Esophagus muscularis mucosa (tissue), 3 donors: ENCODE measurements at regions not wholly inside any gene's neighbourhood (a gene's known extent, or its start where the extent isn't known, plus 50 kb on each side); places are given as distances from the start of the nearest gene placed in this dataset.

Source experiments
- POLR2A ChIP-seq: fragments of 450-650 bp; IDR thresholded peaks from one replicate; pipeline ENCODE4 v1.6.1; 2017; ENCODE audit warnings: antibody characterized with exemption, moderate library complexity, mild to moderate bottlenecking, low read depth
- TF ChIP-seq, protein P1 (sequence below), 3 experiments: fragments of 200-600 bp in 2 of 3; fragments of 450-650 bp in 1 of 3; sonication (generic) in 2 of 3; IDR thresholded peaks; one replicate each; pipeline ENCODE4 v1.5.1; 2017 to 2019; ENCODE audit warnings: antibody characterized with exemption in 3 of 3, mild to moderate bottlenecking in 2 of 3, moderate library complexity in 1 of 3

DNA sequence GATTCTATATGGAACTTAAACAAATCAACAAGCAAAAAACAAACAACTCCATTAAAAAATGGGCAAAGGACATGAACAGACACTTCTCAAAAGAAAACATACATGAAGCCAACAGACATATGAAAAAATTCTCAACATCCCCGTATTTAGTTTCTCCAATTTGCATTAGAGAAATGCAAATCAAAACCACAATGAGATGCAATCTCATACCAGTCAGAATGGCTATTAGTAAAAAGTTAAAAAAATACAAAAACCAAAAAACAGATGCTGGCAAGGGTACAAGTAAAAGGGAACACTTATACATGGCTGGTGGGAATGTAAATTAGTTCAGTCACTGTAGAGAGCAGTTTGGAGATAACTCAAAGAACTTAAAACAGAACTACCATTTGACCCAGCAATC, 342.1 kb upstream of the NUDT12 start:
- no peak for TF ChIP-seq POLR2A
- TF ChIP-seq, protein P1, sequence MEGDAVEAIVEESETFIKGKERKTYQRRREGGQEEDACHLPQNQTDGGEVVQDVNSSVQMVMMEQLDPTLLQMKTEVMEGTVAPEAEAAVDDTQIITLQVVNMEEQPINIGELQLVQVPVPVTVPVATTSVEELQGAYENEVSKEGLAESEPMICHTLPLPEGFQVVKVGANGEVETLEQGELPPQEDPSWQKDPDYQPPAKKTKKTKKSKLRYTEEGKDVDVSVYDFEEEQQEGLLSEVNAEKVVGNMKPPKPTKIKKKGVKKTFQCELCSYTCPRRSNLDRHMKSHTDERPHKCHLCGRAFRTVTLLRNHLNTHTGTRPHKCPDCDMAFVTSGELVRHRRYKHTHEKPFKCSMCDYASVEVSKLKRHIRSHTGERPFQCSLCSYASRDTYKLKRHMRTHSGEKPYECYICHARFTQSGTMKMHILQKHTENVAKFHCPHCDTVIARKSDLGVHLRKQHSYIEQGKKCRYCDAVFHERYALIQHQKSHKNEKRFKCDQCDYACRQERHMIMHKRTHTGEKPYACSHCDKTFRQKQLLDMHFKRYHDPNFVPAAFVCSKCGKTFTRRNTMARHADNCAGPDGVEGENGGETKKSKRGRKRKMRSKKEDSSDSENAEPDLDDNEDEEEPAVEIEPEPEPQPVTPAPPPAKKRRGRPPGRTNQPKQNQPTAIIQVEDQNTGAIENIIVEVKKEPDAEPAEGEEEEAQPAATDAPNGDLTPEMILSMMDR (IDR thresholded peaks at IDR 0.05): no peak
